Inflammatory macrophage (primary cell): ENCODE measurements at regions not wholly inside any gene's neighbourhood (a gene's known extent, or its start where the extent isn't known, plus 50 kb on each side); places are given as distances from the start of the nearest gene placed in this dataset.

Experiments
- DNase-seq, 2 donors: peaks; one replicate each; pipeline ENCODE4 v3.0.0-alpha.2; 2020 to 2022

DNA sequence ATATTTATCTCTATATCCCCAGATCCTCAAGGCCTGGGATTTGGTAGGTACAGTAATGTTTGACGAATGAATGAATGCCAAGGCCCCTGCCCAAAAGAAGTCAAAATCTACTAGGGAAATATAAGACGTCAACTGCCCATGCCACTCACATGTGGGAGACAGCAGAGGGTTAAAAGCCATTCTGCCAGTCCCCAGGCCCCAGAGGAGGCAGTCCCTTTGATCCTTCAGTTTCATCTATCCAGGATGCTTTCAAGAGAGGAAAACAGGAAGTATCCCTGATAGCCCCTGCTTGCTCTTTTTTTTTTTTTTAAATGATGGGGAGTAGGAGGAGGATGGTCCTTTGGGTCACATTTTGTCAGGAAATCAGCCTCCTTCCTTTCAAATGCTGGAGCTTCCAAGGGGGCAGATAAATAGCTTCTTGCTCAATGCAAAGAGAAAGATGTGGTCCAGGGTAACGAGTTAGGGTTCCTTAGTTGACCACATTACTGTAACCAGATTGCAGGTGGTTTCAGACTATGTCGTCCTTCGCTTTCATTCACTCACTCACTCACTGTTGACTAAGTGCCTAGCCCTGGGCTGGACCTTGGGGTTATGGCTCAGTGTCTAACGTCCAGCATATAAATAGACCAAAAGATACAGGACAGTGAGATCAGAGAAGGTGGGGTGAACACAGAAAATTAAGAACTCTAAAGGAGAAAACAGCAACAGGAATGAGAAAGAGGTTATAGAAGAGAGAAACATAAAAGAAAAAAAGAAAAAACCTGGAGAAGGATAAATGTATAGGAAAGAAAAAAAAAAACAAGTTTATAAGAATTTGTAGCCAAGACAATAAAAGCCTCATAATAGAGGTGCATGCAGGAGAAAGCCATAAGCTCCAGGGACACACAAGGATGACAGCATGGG, 64.6 kb upstream of the PIM1 start:
- DNase-seq: no peak

DNA sequence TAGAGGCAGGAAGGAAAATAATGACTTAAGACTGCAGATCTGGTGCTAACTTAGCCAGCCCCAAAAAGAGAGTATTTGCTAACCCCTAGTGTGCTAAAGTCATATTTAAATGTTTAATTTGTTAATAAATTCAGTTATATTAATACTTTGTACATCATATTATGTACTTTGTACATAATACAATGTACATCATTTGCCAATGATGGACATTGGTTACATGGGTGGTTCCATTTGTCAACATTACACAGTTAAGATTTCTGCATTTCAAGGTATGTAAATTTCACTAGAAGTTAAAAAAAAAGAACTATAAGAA, 63.9 kb upstream of the PIM1 start:
- DNase-seq: no peak

DNA sequence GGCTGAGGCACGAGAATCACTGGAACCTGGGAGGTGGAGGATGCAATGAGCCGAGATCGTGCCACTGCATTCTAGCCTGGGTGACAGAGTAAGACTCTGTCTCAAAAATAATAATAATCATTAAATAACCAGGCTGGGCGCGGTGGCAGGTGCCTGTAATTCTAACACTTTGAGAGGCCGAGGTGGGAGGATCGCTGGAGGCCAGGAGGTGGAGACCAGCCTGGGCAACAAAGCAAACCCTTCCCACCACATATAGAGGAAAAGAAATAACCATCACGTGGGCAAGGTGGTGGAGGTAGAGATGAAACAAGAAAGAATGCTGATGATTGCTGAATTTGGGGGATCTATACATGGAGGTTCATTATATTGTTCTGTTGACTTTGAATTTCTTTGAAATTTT, 63.4 kb upstream of the PIM1 start:
- no peak for DNase-seq

DNA sequence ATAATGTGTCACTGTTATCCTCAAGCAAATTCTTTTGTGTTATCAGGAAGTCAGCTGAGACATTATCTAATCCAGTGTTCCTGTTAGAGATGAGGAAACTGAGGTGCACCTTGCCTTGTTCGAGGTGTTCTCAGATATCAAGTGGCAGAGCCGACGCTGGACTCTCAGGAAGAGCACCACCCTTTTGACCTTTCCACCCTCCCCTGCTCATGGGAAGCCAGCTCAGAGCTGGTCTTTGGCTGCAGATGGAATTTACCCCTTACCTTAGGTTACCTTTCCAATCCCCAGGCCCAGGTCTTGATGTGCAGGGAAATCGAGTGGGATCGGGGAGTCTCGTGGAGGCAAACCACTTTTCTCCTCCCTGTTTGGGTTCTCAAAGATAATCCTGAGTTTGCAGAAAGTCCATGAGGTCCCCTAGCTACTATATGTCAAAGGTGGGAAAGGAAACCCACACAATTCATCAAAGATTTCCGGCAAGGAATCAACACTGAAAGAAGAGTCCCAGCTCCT, 62.9 kb upstream of the PIM1 start:
- DNase-seq: no peak

DNA sequence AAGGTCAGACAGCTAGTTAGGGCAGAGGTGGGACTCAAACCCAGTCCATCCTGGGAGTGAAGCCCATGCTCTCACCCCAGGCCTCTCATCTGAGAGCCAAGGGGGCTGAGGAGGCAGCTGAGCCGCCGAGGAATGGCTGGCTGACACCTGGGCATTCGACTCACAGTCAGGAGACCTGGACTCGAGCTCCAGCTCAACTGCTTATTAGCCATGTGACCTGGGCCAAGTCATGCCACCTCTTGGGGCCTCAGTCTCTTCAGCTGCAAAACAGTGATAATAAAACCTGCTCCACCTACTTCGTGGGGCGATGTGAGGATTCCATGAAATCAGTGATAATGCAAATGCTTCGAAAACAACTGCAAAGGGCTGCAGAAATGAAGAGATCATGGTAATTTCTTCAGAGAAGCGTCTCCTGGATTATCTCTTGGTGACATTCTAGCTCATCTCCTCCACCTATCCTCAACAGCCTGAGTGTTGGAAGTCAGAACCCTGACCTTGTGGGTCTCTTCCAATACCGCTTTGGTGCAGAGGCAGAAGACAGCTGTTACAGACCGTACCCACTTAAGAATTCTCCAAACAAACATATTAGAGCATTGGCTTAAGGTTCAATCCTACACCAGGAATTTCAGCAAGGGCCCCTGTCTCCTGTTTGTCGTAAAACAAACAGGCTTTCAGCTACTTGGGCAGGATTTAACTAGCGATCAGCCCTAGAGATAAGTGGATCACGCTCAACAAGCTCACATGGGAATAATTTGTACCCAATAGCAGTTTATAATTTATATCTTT, 60.0 kb upstream of the PIM1 start:
- no peak for DNase-seq

DNA sequence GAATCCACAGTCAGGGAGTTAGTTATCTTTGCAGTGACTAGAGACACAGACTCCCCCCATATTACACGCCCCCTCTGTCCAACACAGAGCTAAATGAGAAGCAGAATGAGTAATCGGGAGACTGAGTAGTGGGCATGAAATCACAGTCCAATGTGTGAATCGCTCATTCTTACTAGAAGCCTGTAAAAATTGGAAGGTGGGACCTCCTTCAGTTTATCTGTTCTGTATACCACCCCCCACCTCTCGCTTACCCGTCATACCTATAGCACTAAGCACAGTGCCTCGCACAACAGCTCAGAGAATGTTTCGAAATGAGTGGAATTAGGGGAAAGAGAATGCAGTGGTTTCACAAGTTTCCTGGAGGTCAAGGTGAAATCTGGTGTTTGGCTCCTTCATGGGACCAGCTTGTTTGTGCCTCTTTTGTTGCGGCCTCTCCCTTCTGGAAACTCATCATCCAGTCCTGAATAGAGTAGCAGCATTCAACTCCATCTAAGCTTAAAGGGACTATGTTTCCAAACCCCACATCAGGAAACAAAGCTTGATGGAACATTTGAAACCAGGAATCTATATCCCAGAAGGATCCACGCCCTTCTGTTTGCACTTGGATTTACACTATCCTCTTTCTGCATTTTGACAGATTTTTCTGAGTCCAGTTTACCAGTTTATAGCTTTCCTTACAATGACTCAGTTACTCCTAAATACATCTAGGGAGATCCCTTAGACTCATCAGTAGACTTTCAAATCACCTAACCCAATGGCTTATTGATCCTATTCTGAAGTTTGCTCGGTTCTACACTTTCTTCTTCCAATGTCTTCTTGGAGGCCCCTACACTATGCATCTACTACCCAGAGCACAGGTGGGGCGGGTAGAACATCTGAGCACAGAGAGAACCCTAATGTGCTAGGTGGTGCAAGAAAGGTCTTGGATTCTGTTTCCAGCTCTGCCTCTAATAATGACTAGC, 59.2 kb upstream of the PIM1 start:
- DNase-seq: no peak

DNA sequence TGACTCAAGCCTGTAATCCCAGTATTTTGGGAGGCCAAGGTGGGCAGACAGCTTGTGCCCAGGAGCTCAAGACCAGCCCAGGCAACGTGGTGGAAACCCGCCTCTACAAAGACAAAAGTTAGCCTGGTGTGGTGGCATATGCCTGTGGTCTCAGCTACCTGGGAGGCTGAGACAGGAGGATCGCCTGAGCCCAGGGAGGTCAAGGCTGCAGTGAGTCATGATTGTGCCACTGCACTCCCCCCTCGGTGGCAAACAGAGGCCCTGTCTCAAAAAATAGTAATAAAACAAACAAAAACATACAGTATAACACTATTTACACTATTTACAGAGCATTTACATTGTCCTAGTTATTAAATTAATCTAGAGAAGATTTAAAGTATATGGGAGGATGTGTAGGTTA, 56.0 kb upstream of the PIM1 start:
- no peak for DNase-seq

DNA sequence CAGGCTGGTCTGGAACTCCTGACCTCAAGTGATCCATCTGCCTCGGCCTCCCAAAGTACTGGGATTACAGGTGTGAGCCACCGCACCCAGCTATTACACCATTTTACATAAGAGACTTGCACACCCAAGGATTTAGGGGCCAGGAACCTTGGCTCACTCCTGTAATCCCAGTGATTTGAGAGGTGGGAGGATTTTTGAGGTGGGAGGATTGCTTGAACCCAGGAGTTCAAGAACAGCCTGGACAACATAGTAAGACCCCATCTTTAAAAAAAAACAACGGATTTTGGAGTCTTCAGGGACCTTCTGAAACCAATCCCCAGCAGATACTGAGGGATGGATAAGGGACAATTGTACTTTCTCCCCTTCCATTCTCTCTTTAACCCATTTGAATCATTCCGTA, 55.3 kb upstream of the PIM1 start:
- DNase-seq: no peak

DNA sequence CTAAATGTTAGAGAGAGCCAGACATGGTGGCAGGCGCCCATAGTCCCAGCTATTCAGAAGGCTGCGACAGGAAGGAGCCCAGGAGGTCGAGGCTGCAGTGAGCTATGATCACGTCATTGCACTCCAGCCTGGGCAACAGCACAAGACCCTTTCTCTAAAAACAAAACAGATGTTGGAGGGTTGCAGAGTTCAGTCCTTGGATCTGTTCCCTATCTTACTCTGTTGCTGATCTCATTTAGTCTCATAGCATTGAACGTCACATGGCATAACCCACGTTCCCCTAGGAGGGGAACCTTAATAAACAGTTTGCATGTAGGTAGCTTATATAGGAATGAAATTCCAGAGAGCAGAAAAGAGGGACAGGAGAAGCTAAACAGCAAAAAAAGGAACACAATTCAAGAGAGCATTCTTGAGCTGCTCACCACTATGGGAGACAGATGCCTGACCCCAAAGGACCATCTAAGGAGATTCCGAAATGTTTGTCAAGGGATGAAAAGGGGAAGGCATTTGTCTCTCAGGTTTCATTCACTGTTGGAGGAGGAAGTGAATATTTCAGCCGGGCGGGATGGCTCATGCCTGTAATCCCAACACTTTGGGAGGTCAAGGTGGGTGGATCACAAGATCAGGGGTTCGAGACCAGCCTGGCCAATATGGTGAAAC, 54.6 kb upstream of the PIM1 start:
- DNase-seq: peak; percentile 48 to 71

DNA sequence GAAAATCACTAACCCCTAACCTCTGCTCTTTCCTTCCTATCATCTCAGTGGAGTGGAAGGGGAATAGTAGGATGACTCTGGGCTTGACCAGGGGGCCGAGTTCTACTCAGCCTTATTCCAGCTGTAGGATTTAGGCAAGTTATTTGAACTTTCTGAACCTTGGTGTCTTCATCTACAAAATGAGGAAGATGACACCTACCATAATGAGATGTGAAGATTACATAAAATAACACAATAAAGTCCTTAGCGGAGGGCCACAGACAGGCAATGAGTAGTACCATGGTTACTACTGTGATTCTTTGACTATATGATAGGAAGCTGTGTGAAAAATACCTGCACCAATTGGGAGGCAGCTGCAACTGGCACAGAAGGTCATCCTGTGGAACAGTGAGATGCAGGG, 53.6 kb upstream of the PIM1 start:
- peak; percentile 41 to 59 for DNase-seq

DNA sequence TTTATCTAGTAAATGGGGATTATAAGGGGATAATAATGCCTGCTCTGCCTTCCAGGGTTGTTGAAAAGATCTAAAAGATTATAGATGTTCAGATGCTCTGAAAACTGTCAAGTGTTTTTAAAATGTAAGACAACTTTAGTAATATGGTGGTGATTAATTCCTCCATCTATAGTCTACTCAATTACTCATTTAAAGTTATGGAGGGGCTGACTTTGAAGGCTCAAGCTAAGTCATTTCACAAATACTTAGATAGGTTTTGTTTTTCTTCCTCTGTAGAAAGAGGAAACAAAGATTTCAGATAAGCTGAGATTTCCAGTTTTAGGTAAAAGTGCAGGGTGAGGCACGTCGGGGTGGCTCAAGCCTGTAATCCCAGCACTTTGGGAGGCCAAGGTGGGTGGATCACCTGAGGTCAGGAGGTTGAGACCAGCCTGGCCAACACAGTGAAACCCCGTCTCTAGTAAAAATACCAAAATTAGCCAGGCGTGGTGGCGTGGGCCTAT, 50.5 kb upstream of the PIM1 start:
- no peak for DNase-seq
